Umbilical cord (tissue), 1 donor: ENCODE measurements at regions not wholly inside any gene's neighbourhood (a gene's known extent, or its start where the extent isn't known, plus 50 kb on each side); places are given as distances from the start of the nearest gene placed in this dataset.
"Not testable (repeated sequence)": the region's sequence is repeated elsewhere in the genome, so short reads cannot be mapped to it uniquely, and the experiment has no call there.

Experiments used
- DNase-seq: peaks from one replicate; pipeline ENCODE4 v3.0.0-alpha.2; 2015; ENCODE audit warnings: low spot score

GRCh38 chr4:85018983-85019382, 52.5 kb upstream of the WDFY3 start:
- no peak for DNase-seq

GRCh38 chr4:85019411-85019810, 52.9 kb upstream of the WDFY3 start:
- DNase-seq: no peak

GRCh38 chr4:85024671-85025070, 58.2 kb upstream of the WDFY3 start:
- DNase-seq: no peak

- no peak for DNase-seq
Measured at GRCh38 chr4:85028910-85029309, 62.4 kb upstream of the WDFY3 start.

- no peak for DNase-seq
Measured at GRCh38 chr4:85029453-85029852, 63.0 kb upstream of the WDFY3 start.

- no peak for DNase-seq
Measured at GRCh38 chr4:85030156-85030555, 63.7 kb upstream of the WDFY3 start.

- not testable (repeated sequence) for DNase-seq
Measured at GRCh38 chr4:85033838-85034237, 67.3 kb upstream of the WDFY3 start.

- DNase-seq: no peak
Measured at GRCh38 chr4:85039526-85039925, 73.0 kb upstream of the WDFY3 start.

GRCh38 chr4:85043812-85044496, 77.5 kb upstream of the WDFY3 start:
- DNase-seq: not testable (repeated sequence)

- no peak for DNase-seq
Measured at GRCh38 chr4:85050736-85051135, 84.2 kb upstream of the WDFY3 start.

GRCh38 chr4:85051526-85051925, 85.0 kb upstream of the WDFY3 start:
- DNase-seq: no peak

- DNase-seq: not testable (repeated sequence)
Measured at GRCh38 chr4:85054925-85055324, 88.4 kb upstream of the WDFY3 start.

GRCh38 chr4:85058551-85058950, 92.1 kb upstream of the WDFY3 start:
- DNase-seq: peak; percentile 1

- no peak for DNase-seq
Measured at GRCh38 chr4:85061974-85062373, 95.5 kb upstream of the WDFY3 start.

- no peak for DNase-seq
Measured at GRCh38 chr4:85062466-85062865, 96.0 kb upstream of the WDFY3 start.

- DNase-seq: no peak
Measured at GRCh38 chr4:85067342-85067741, 100.9 kb upstream of the WDFY3 start.

- no peak for DNase-seq
Measured at GRCh38 chr4:85078016-85078415, 111.5 kb upstream of the WDFY3 start.

- DNase-seq: no peak
Measured at GRCh38 chr4:85081196-85081595, 114.7 kb upstream of the WDFY3 start.

GRCh38 chr4:85084371-85085094, 118.0 kb upstream of the WDFY3 start:
- peak; percentile 77 for DNase-seq

GRCh38 chr4:85086721-85087120, 120.2 kb upstream of the WDFY3 start:
- no peak for DNase-seq

- no peak for DNase-seq
Measured at GRCh38 chr4:85092536-85092935, 126.0 kb upstream of the WDFY3 start.

- no peak for DNase-seq
Measured at GRCh38 chr4:85092943-85093342, 126.5 kb upstream of the WDFY3 start.

GRCh38 chr4:85094735-85095134, 128.2 kb upstream of the WDFY3 start:
- DNase-seq: no peak
